GM12878 (cell line): ENCODE measurements at regions not wholly inside any gene's neighbourhood (a gene's known extent, or its start where the extent isn't known, plus 50 kb on each side); places are given as distances from the start of the nearest gene placed in this dataset.

Experiments
- ATAC-seq: fragments of 200-7000 bp; cut with Tn5 transposase; 3 replicates; pipeline ENCODE4 v1.9.1; 2020; ENCODE audit warnings: mild to moderate bottlenecking, moderate library complexity
- BruUV-seq: library from RNA; stranded (reverse); fragments of 400-500 nt; replicated peaks from 2 replicates; lab custom pipeline; 2021; lab: Mats Ljungman, UMichigan
- CTCF ChIA-PET: fragments of 300-600 bp; sonication (Branson Sonifier 250); formaldehyde crosslinking; extraction: SDS; loops from one replicate; lab custom pipeline; 2021; ENCODE audit warnings: inconsistent platforms; lab: Yijun Ruan, JAX
- POLR2A ChIA-PET: fragments of 350-600 bp; formaldehyde crosslinking; extraction: SDS; loops from one replicate; lab custom pipeline; 2021; ENCODE audit warnings: inconsistent platforms; lab: Charles Lee
- RAD21 ChIA-PET: fragments of 300-600 bp; sonication (Branson Sonifier 250); formaldehyde crosslinking; loops from one replicate; lab custom pipeline; 2023; ENCODE audit warnings: antibody characterized with exemption; ENCODE audit not compliant: unreplicated experiment; lab: Charles Lee
- SMC1A ChIA-PET: fragments of 300-600 bp; sonication (Branson Sonifier 250); formaldehyde crosslinking; loops from one replicate; lab custom pipeline; 2023; ENCODE audit not compliant: unreplicated experiment, uncharacterized antibody; lab: Charles Lee
- DNase-seq: peaks from one replicate; pipeline ENCODE4 v3.0.0-alpha.2; 2011; ENCODE audit warnings: low read depth, low spot score
- FAIRE-seq: peaks from 3 replicates; lab custom pipeline; 2011; peaks lifted over from hg19 to GRCh38; lab: Jason Lieb, UNC
- H2AFZ ChIP-seq: 2 replicates; pipeline ENCODE4 v1.6.0; 2011; ENCODE audit warnings: low read depth, low read length, control low read depth; ENCODE audit not compliant: control insufficient read depth
- H3K27ac ChIP-seq: 2 replicates; pipeline ENCODE4 v1.5.1; 2011; ENCODE audit warnings: control low read depth; ENCODE audit not compliant: control insufficient read depth, insufficient read depth
- H3K27me3 ChIP-seq, 2 experiments: replicated peaks in 1 of 2; 2 replicates each; pipeline versions ENCODE4 v1.6.0 to v1.6.1; 2011; ENCODE audit warnings: low read length in 1 of 2; ENCODE audit not compliant: control insufficient read depth in 2 of 2, insufficient read depth in 2 of 2
- H3K36me3 ChIP-seq, 2 experiments: 2 replicates each; pipeline ENCODE4 v1.5.1; 2011; ENCODE audit warnings: low read length in 1 of 2; ENCODE audit not compliant: control insufficient read depth in 2 of 2, insufficient read depth in 2 of 2
- H3K4me1 ChIP-seq: 2 replicates; pipeline ENCODE4 v1.6.1; 2011; ENCODE audit warnings: mild to moderate bottlenecking, low read length, moderate library complexity, mixed read lengths; ENCODE audit not compliant: control insufficient read depth, insufficient read depth
- H3K4me2 ChIP-seq: 2 replicates; pipeline ENCODE4 v1.6.0; 2011; ENCODE audit warnings: control low read depth; ENCODE audit not compliant: control insufficient read depth, insufficient read depth
- H3K4me3 ChIP-seq: fragments of 200-600 bp; sonication (generic); 2 replicates; pipeline ENCODE4 v1.5.1; 2016
- H3K79me2 ChIP-seq: 2 replicates; pipeline ENCODE4 v1.6.0; 2011; ENCODE audit warnings: low read length; ENCODE audit not compliant: control insufficient read depth, insufficient read depth
- H3K9ac ChIP-seq: 2 replicates; pipeline ENCODE4 v1.8.0; 2011; ENCODE audit warnings: low read length, control low read depth, mixed read lengths; ENCODE audit not compliant: control insufficient read depth, insufficient read depth
- H3K9me3 ChIP-seq: replicated peaks from 3 replicates; pipeline ENCODE4 v1.5.1; 2011; ENCODE audit warnings: mild to moderate bottlenecking, low read length; ENCODE audit not compliant: control insufficient read depth, insufficient read depth
- H4K20me1 ChIP-seq: 2 replicates; pipeline ENCODE4 v1.6.0; 2011; ENCODE audit not compliant: control insufficient read depth, insufficient read depth
- CBX5 ChIP-seq: sonication (generic); IDR thresholded peaks from 2 replicates; pipeline ENCODE4 v1.6.1; 2016; ENCODE audit warnings: low read depth, moderate library complexity, mild to moderate bottlenecking, inconsistent platforms
- ETV6 ChIP-seq, 2 experiments: fragments of 450-650 bp in 1 of 2; IDR thresholded peaks in 1 of 2; conservative IDR thresholded peaks in 1 of 2; 2 replicates each; pipeline ENCODE4 v1.6.1; 2014; ENCODE audit warnings: antibody characterized with exemption in 1 of 2, borderline replicate concordance in 1 of 2, low read depth in 1 of 2, mild to moderate bottlenecking in 1 of 2, moderate library complexity in 1 of 2
- JUND ChIP-seq: IDR thresholded peaks from 2 replicates; pipeline ENCODE4 v1.6.1; 2012; ENCODE audit warnings: low read depth, mild to moderate bottlenecking, low read length, improper control_type of control experiment, moderate library complexity
- KLF5 ChIP-seq: fragments of 450-650 bp; IDR thresholded peaks from 2 replicates; pipeline ENCODE4 v1.6.1; 2014; ENCODE audit warnings: mild to moderate bottlenecking; ENCODE audit not compliant: partially characterized antibody
- RB1 ChIP-seq: fragments of 450-650 bp; formaldehyde crosslinking; IDR thresholded peaks from 2 replicates; pipeline ENCODE4 v1.6.1; 2017; ENCODE audit warnings: mild to moderate bottlenecking, borderline replicate concordance
- SIN3A ChIP-seq: IDR thresholded peaks from 2 replicates; pipeline ENCODE4 v1.6.1; 2012; ENCODE audit warnings: low read depth, low read length, improper control_type of control experiment
- SMC3 ChIP-seq: IDR thresholded peaks from 2 replicates; pipeline ENCODE4 v1.6.1; 2011; ENCODE audit warnings: low read length, improper control_type of control experiment, borderline replicate concordance
- TCF3 ChIP-seq: IDR thresholded peaks from 2 replicates; pipeline ENCODE4 v1.6.1; 2012; ENCODE audit warnings: low read depth, mild to moderate bottlenecking, low read length, borderline replicate concordance; ENCODE audit not compliant: insufficient read depth
- in situ Hi-C: fragments of 300-500 bp; cut with MboI; formaldehyde crosslinking; loops from 9 replicates; pipeline ENCODE4 v1.14.3; 2018; ENCODE audit warnings: mixed read lengths
- intact Hi-C: fragments of 100-400 bp; cut with micrococcal nuclease; formaldehyde crosslinking; loops from one replicate; pipeline ENCODE4 v1.14.2; 2022; ENCODE audit not compliant: unreplicated experiment
- TF ChIP-seq, protein P1 (sequence below): fragments of 450-650 bp; IDR thresholded peaks from 2 replicates; pipeline ENCODE4 v1.6.1; 2017; ENCODE audit warnings: mild to moderate bottlenecking, low read depth, inconsistent platforms; ENCODE audit not compliant: poor library complexity, severe bottlenecking

DNA sequence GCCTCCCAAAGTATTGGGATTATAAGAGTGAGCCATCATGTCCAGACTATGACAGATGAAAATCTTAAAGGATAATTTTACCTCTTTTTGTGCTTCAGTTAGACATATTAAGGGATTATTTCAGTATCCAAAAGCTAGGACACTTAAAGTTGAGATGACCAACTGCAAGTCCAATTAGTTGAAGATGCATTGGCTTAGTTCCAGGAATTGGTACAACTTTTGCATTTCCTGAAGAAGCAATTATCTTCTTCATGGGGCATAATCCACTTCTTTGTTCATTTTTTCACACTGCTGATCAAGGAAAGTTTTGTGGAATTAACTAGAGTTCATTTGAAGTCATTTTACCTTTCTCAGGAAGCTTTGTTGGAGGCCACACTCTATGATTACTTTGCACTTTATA is 72.0 kb upstream of the HECW1 start:
- Histone ChIP-seq H3K27ac (no peak overlapping the region), H3K9ac (no peak overlapping the region), H3K4me1 (no peaks in the 10 kb centered on the region), H3K79me2 (no peaks in the 10 kb centered on the region), H4K20me1 (no peaks in the 10 kb centered on the region), H2AFZ (no peak overlapping the region)
- SMC1A ChIA-PET, result interaction anchor here (1.1 to 2.3 kb wide), 3 partner anchors 15 to 80 kb away, joined by 4 to 9 read pairs (median 4); no protein-coding TSS in a partner anchor
- in situ Hi-C loops (no loop called here), intact Hi-C loops (no loop called here)
- ATAC-seq, result no peak
- CTCF ChIA-PET, result interaction anchor here (0.8 kb wide), 1 partner anchor 14 kb away, joined by 3 read pairs; no protein-coding TSS in a partner anchor
- RAD21 ChIA-PET, result no interaction called here
- POLR2A ChIA-PET, result no interaction called here
- no peak for TF ChIP-seq SMC3
- TF ChIP-seq RB1, result no peak
- TF ChIP-seq TCF3, result no peak
- TF ChIP-seq SIN3A, result no peak
- no peak for TF ChIP-seq JUND
- TF ChIP-seq, protein P1, sequence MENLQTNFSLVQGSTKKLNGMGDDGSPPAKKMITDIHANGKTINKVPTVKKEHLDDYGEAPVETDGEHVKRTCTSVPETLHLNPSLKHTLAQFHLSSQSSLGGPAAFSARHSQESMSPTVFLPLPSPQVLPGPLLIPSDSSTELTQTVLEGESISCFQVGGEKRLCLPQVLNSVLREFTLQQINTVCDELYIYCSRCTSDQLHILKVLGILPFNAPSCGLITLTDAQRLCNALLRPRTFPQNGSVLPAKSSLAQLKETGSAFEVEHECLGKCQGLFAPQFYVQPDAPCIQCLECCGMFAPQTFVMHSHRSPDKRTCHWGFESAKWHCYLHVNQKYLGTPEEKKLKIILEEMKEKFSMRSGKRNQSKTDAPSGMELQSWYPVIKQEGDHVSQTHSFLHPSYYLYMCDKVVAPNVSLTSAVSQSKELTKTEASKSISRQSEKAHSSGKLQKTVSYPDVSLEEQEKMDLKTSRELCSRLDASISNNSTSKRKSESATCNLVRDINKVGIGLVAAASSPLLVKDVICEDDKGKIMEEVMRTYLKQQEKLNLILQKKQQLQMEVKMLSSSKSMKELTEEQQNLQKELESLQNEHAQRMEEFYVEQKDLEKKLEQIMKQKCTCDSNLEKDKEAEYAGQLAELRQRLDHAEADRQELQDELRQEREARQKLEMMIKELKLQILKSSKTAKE, result no peak
- no peak for TF ChIP-seq ETV6 (conservative IDR thresholded peaks at IDR 0.05 in 1 of 2, IDR thresholded peaks at IDR 0.05 in 1 of 2; ENCODE audit: borderline replicate concordance in 1 of 2, low read depth in 1 of 2)
- TF ChIP-seq KLF5, result no peak
- TF ChIP-seq CBX5, result no peak
- TF ChIP-seq, all 136 proteins: peak for 0
- no peak overlapping the region for H3K4me2 ChIP-seq
- DNase-seq, result no peak
- H3K9me3 ChIP-seq, result no peaks in the 10 kb centered on the region
- no peaks in the 10 kb centered on the region for H3K27me3 ChIP-seq
- no peak overlapping the region for H3K4me3 ChIP-seq
- FAIRE-seq, result no peak
- no TSS peak for BruUV-seq
- H3K36me3 ChIP-seq, result no peaks in the 10 kb centered on the region
